ENCODE measurements at regions not wholly inside any gene's neighbourhood (a gene's known extent, or its start where the extent isn't known, plus 50 kb on each side); places are given as distances from the start of the nearest gene placed in this dataset.
A peak's percentile ranks its signal among the peaks of the same experiment; 100 is the strongest.

DNA sequence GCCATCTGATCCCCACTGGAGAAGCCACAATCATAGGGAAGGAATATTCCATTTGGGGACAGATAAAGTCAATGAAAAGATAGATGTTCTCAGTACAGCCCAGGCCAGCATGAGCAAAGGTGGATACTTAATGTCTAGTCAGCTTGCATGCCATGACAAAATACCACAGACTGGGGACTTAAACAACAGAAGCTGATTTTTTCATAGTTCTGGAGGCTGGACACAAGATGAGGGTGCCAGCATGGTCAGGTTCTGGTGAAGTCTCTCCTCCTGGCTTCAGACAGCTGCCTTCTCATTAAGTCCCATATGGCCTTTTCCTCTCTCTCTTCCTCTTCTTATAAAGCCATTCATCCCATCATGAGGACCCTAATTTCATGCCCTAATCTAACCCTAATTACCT, 116.1 kb upstream of the CYP1B1 start:
- FAIRE-seq = no peak

GRCh38 chr2:38191516-38191915, 115.6 kb upstream of the CYP1B1 start:
- TF ChIP-seq, protein P1, sequence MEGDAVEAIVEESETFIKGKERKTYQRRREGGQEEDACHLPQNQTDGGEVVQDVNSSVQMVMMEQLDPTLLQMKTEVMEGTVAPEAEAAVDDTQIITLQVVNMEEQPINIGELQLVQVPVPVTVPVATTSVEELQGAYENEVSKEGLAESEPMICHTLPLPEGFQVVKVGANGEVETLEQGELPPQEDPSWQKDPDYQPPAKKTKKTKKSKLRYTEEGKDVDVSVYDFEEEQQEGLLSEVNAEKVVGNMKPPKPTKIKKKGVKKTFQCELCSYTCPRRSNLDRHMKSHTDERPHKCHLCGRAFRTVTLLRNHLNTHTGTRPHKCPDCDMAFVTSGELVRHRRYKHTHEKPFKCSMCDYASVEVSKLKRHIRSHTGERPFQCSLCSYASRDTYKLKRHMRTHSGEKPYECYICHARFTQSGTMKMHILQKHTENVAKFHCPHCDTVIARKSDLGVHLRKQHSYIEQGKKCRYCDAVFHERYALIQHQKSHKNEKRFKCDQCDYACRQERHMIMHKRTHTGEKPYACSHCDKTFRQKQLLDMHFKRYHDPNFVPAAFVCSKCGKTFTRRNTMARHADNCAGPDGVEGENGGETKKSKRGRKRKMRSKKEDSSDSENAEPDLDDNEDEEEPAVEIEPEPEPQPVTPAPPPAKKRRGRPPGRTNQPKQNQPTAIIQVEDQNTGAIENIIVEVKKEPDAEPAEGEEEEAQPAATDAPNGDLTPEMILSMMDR (IDR thresholded peaks at IDR 0.05; ENCODE audit: insufficient read depth, low read length, severe bottlenecking) = no peak
- FAIRE-seq (no peak), DNase-seq (ENCODE audit: low read depth) (peak; percentile 50)
- Histone ChIP-seq H3K4me3 (ENCODE audit: low read depth, low read length) (no peak overlapping the region), H3K27me3 (ENCODE audit: control insufficient read depth, insufficient read depth, low read length) (no peaks in the 10 kb centered on the region), H3K36me3 (ENCODE audit: control insufficient read depth, insufficient read depth, low read length) (no peaks in the 10 kb centered on the region)

More for the DNA sequence above, 116.1 kb upstream of the CYP1B1 start:
- no peak for DNase-seq (ENCODE audit: low read depth)
- H3K36me3 ChIP-seq (ENCODE audit: control insufficient read depth, insufficient read depth, low read length) = no peaks in the 10 kb centered on the region
- TF ChIP-seq, protein P1 (IDR thresholded peaks at IDR 0.05; ENCODE audit: insufficient read depth, low read length, severe bottlenecking) = no peak
- H3K27me3 ChIP-seq (ENCODE audit: control insufficient read depth, insufficient read depth, low read length) = no peaks in the 10 kb centered on the region
- no peak overlapping the region for H3K4me3 ChIP-seq (ENCODE audit: low read depth, low read length)

- DNase-seq (ENCODE audit: low read depth) (no peak), FAIRE-seq (no peak)
- TF ChIP-seq, protein P1 (IDR thresholded peaks at IDR 0.05; ENCODE audit: insufficient read depth, low read length, severe bottlenecking) = no peak
- Histone ChIP-seq H3K36me3 (ENCODE audit: control insufficient read depth, insufficient read depth, low read length) (no peaks in the 10 kb centered on the region), H3K27me3 (ENCODE audit: control insufficient read depth, insufficient read depth, low read length) (no peaks in the 10 kb centered on the region), H3K4me3 (ENCODE audit: low read depth, low read length) (no peak overlapping the region)
Observed at GRCh38 chr2:38190542-38191218, 114.7 kb upstream of the CYP1B1 start.

DNA sequence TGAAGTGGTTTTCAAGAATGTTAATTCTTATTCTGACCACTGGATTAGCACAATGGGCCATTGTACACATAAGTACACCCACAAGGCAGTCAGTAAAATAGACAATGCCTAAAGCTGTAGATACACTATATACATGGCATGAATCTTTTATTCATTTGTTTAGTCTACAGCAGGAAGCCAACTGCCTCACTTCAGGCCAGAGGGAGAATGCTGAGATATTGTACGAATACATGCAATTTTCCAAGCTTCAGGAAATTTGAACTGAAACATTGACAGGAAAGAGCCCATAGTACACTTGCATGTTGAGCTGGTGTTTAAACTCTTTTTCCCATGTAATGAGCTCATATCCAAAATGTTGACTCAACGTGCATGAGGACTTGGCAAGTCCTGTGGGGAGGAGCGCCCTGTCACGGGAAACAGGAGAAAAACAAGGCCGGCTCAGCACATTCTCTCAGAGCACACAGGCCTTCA, 111.6 kb upstream of the CYP1B1 start:
- Histone ChIP-seq H3K4me3 (ENCODE audit: low read depth, low read length) (no peak overlapping the region), H3K27me3 (ENCODE audit: control insufficient read depth, insufficient read depth, low read length) (no peaks in the 10 kb centered on the region), H3K36me3 (ENCODE audit: control insufficient read depth, insufficient read depth, low read length) (no peaks in the 10 kb centered on the region)
- DNase-seq (ENCODE audit: low read depth) (peak; percentile 90), FAIRE-seq (peak; percentile 23)
- TF ChIP-seq, protein P1 (IDR thresholded peaks at IDR 0.05; ENCODE audit: insufficient read depth, low read length, severe bottlenecking) = no peak

GRCh38 chr2:38185012-38185491, 109.1 kb upstream of the CYP1B1 start:
- TF ChIP-seq, protein P1 (IDR thresholded peaks at IDR 0.05; ENCODE audit: insufficient read depth, low read length, severe bottlenecking) = no peak
- DNase-seq (ENCODE audit: low read depth) = peak; percentile 92
- H3K4me3 ChIP-seq (ENCODE audit: low read depth, low read length) = no peak overlapping the region
- no peak for FAIRE-seq
- H3K27me3 ChIP-seq (ENCODE audit: control insufficient read depth, insufficient read depth, low read length) = no peaks in the 10 kb centered on the region
- no peaks in the 10 kb centered on the region for H3K36me3 ChIP-seq (ENCODE audit: control insufficient read depth, insufficient read depth, low read length)

Measured in bronchial epithelial cell (primary cell).